NCI-H69 (cell line): ENCODE measurements at regions not wholly inside any gene's neighbourhood (a gene's known extent, or its start where the extent isn't known, plus 50 kb on each side); places are given as distances from the start of the nearest gene placed in this dataset.

Experiments
- DNase-seq: peaks from one replicate; lab custom pipeline; 2025; lab: John Stamatoyannopoulos, UW

- DNase-seq, result no peak
These were observed 141.6 kb downstream of the TM9SF2 start for GRCh38 chr13:99642841-99643240.

GRCh38 chr13:99642006-99642405, 140.7 kb downstream of the TM9SF2 start:
- DNase-seq, result no peak

GRCh38 chr13:99640260-99640659, 139.0 kb downstream of the TM9SF2 start:
- DNase-seq, result no peak

GRCh38 chr13:99639126-99639525, 137.9 kb downstream of the TM9SF2 start:
- DNase-seq, result no peak

- no peak for DNase-seq
These were observed 135.6 kb downstream of the TM9SF2 start for GRCh38 chr13:99636728-99637353.

GRCh38 chr13:99636306-99636705, 135.0 kb downstream of the TM9SF2 start:
- no peak for DNase-seq

GRCh38 chr13:99634672-99635071, 133.4 kb downstream of the TM9SF2 start:
- no peak for DNase-seq

- no peak for DNase-seq
These were observed 129.1 kb downstream of the TM9SF2 start for GRCh38 chr13:99630269-99630898.

- DNase-seq, result no peak
These were observed 128.4 kb downstream of the TM9SF2 start for GRCh38 chr13:99629641-99630040.

- DNase-seq, result peak; percentile 18
These were observed 127.2 kb downstream of the TM9SF2 start for GRCh38 chr13:99628442-99628841.

- DNase-seq, result no peak
These were observed 125.3 kb downstream of the TM9SF2 start for GRCh38 chr13:99626461-99627082.

GRCh38 chr13:99624936-99625540, 123.8 kb downstream of the TM9SF2 start:
- no peak for DNase-seq

- DNase-seq, result no peak
These were observed 119.5 kb downstream of the TM9SF2 start for GRCh38 chr13:99620806-99621205.

- no peak for DNase-seq
These were observed 117.9 kb downstream of the TM9SF2 start for GRCh38 chr13:99619207-99619606.

- peak; percentile 82 for DNase-seq
These were observed 116.4 kb downstream of the TM9SF2 start for GRCh38 chr13:99617474-99618255.

GRCh38 chr13:99614465-99614885, 113.2 kb downstream of the TM9SF2 start:
- DNase-seq, result peak; percentile 59
